Endothelial cell of umbilical vein (primary cell): ENCODE measurements at regions not wholly inside any gene's neighbourhood (a gene's known extent, or its start where the extent isn't known, plus 50 kb on each side); places are given as distances from the start of the nearest gene placed in this dataset.

Experiments
- BruUV-seq: library from RNA; stranded (reverse); fragments of 400-500 nt; replicated peaks from 2 replicates; lab custom pipeline; 2021; lab: Mats Ljungman, UMichigan
- CTCF ChIA-PET: fragments of 300-600, 350-600 bp; sonication (Branson Sonifier 250); formaldehyde crosslinking; loops from one replicate; lab custom pipeline; 2021; ENCODE audit warnings: antibody characterized with exemption, inconsistent platforms; lab: Charles Lee
- POLR2A ChIA-PET: fragments of 300-600, 350-600 bp; sonication (Branson Sonifier 250); formaldehyde crosslinking; loops from one replicate; lab custom pipeline; 2021; ENCODE audit warnings: antibody characterized with exemption, inconsistent platforms; lab: Charles Lee
- DNase-seq: peaks from one replicate; pipeline ENCODE4 v3.0.0-alpha.2; 2011; ENCODE audit warnings: low read depth, low spot score
- FAIRE-seq: peaks from 2 replicates; lab custom pipeline; 2011; peaks lifted over from hg19 to GRCh38; lab: Jason Lieb, UNC
- H2AFZ ChIP-seq: 2 replicates; pipeline ENCODE4 v1.6.0; 2012; ENCODE audit warnings: low read depth, low read length, control low read depth, inconsistent platforms
- H3K27ac ChIP-seq: 2 replicates; pipeline ENCODE4 v1.5.1; 2011; ENCODE audit warnings: low read depth, mild to moderate bottlenecking, control low read depth, low read length, moderate library complexity; ENCODE audit not compliant: insufficient read depth
- H3K27me3 ChIP-seq, 2 experiments: 2 replicates each; pipeline versions ENCODE4 v1.6.0 to v1.6.1; 2011; ENCODE audit warnings: low read length in 2 of 2, mixed read lengths in 1 of 2; ENCODE audit not compliant: control insufficient read depth in 2 of 2, insufficient read depth in 2 of 2
- H3K36me3 ChIP-seq, 2 experiments: 2 replicates in 1 of 2; 3 replicates in 1 of 2; pipeline ENCODE4 v1.5.1; 2011; ENCODE audit warnings: low read length in 2 of 2, mild to moderate bottlenecking in 1 of 2, moderate library complexity in 1 of 2; ENCODE audit not compliant: control insufficient read depth in 2 of 2, insufficient read depth in 2 of 2; ENCODE audit errors: extremely low read depth in 1 of 2
- H3K4me1 ChIP-seq: 3 replicates; pipeline ENCODE4 v1.5.1; 2011; ENCODE audit warnings: mild to moderate bottlenecking, low read length; ENCODE audit not compliant: control insufficient read depth, insufficient read depth; ENCODE audit errors: extremely low read depth
- H3K4me2 ChIP-seq: 2 replicates; pipeline ENCODE4 v1.6.1; 2011; ENCODE audit warnings: low read length, control low read depth, mixed read lengths; ENCODE audit not compliant: insufficient read depth
- H3K4me3 ChIP-seq, 3 experiments: fragments of 200-600 bp in 1 of 3; sonication (generic), shearing (Covaris generic) in 1 of 3; replicated peaks in 1 of 3; 2 replicates each; pipeline ENCODE4 v1.5.1; 2011 to 2016; ENCODE audit warnings: control low read depth in 3 of 3, low read length in 3 of 3, mild to moderate bottlenecking in 2 of 3, inconsistent platforms in 1 of 3, low read depth in 1 of 3, moderate library complexity in 1 of 3; ENCODE audit not compliant: insufficient read depth in 1 of 3
- H3K79me2 ChIP-seq: 2 replicates; pipeline ENCODE4 v1.6.0; 2012; ENCODE audit warnings: low read length, inconsistent platforms; ENCODE audit not compliant: control insufficient read depth, insufficient read depth
- H3K9ac ChIP-seq: replicated peaks from 2 replicates; pipeline ENCODE3; 2011; ENCODE audit warnings: low read length, control low read depth; ENCODE audit not compliant: insufficient read depth; ENCODE audit errors: extremely low read depth
- H3K9me1 ChIP-seq: replicated peaks from 3 replicates; pipeline ENCODE4 v1.6.0; 2011; ENCODE audit warnings: mild to moderate bottlenecking, low read length; ENCODE audit not compliant: control insufficient read depth, insufficient read depth; ENCODE audit errors: extremely low read depth
- H3K9me3 ChIP-seq: replicated peaks from 2 replicates; pipeline ENCODE4 v1.5.1; 2012; ENCODE audit warnings: low read length, inconsistent platforms; ENCODE audit not compliant: control insufficient read depth, insufficient read depth
- H4K20me1 ChIP-seq: replicated peaks from 2 replicates; pipeline ENCODE3; 2011; ENCODE audit warnings: mild to moderate bottlenecking, low read length; ENCODE audit not compliant: control insufficient read depth, insufficient read depth; ENCODE audit errors: extremely low read depth
- CTCF ChIP-seq, 2 donors: IDR thresholded peaks; 1 replicate in 1 of 2; 2 replicates in 1 of 2; pipeline ENCODE4 v1.5.1; 2011; ENCODE audit warnings: low read length in 2 of 2, mild to moderate bottlenecking in 2 of 2, moderate library complexity in 2 of 2, control low read depth in 1 of 2, inconsistent platforms in 1 of 2, low read depth in 1 of 2; ENCODE audit not compliant: insufficient read depth in 1 of 2; ENCODE audit errors: extremely low read depth in 1 of 2
- EZH2 ChIP-seq: IDR thresholded peaks from 2 replicates; pipeline ENCODE4 v1.6.1; 2012; ENCODE audit warnings: borderline replicate concordance, low read depth, mild to moderate bottlenecking, moderate library complexity, low read length, inconsistent platforms; ENCODE audit not compliant: severe bottlenecking
- FOS ChIP-seq: IDR thresholded peaks from 2 replicates; pipeline ENCODE4 v1.6.1; 2011; ENCODE audit warnings: mild to moderate bottlenecking, low read length, moderate library complexity, borderline replicate concordance; ENCODE audit not compliant: insufficient read depth
- GATA2 ChIP-seq: IDR thresholded peaks from 2 replicates; pipeline ENCODE4 v1.7.0; 2011; ENCODE audit warnings: low read depth, mild to moderate bottlenecking, moderate library complexity, mixed read lengths, low read length; ENCODE audit not compliant: insufficient read length, insufficient read depth
- JUN ChIP-seq: IDR thresholded peaks from 2 replicates; pipeline ENCODE4 v1.6.1; 2011; ENCODE audit warnings: borderline replicate concordance, low read depth; ENCODE audit not compliant: insufficient read length, insufficient read depth
- MAX ChIP-seq: IDR thresholded peaks from 2 replicates; pipeline ENCODE4 v1.6.1; 2011; ENCODE audit not compliant: insufficient read depth, insufficient read length
- POLR2A ChIP-seq: IDR thresholded peaks from 2 replicates; pipeline ENCODE4 v1.6.1; 2012; ENCODE audit warnings: low read depth, mild to moderate bottlenecking, control low read depth, low read length
- dilution Hi-C: fragments of 300-500 bp; cut with MboI; formaldehyde crosslinking; loops from one replicate; pipeline ENCODE4 v1.15.0; 2019; ENCODE audit warnings: low sequenced_read_pairs; ENCODE audit not compliant: extremely low pct_ligation_motif_present
- intact Hi-C: fragments of 100-400 bp; cut with micrococcal nuclease; formaldehyde crosslinking; loops from one replicate; pipeline ENCODE4 v1.10.0; 2022

GRCh38 chr7:41152179-41152678 lies 550.7 kb downstream of the INHBA start:
- DNase-seq = no peak
- H3K9ac ChIP-seq = no peak overlapping the region
- H3K4me1 ChIP-seq = peaks cover 3% of the 10 kb centered on the region
- no peaks in the 10 kb centered on the region for H4K20me1 ChIP-seq
- H3K27me3 ChIP-seq = no peaks in the 10 kb centered on the region
- no peak overlapping the region for H3K4me2 ChIP-seq
- H3K9me3 ChIP-seq = no peaks in the 10 kb centered on the region
- no TSS peak for BruUV-seq
- no peak overlapping the region for H3K4me3 ChIP-seq
- ChIA-PET POLR2A (no interaction called here), CTCF (no interaction called here)
- H2AFZ ChIP-seq = no peak overlapping the region
- H3K27ac ChIP-seq = no peak overlapping the region
- no peak for FAIRE-seq
- TF ChIP-seq POLR2A (no peak), JUN (no peak), EZH2 (no peak), FOS (no peak), GATA2 (no peak)
- intact Hi-C loops (no loop called here), dilution Hi-C loops (no loop called here)
- no peaks in the 10 kb centered on the region for H3K9me1 ChIP-seq
- H3K36me3 ChIP-seq = no peaks in the 10 kb centered on the region
- no peaks in the 10 kb centered on the region for H3K79me2 ChIP-seq

DNA sequence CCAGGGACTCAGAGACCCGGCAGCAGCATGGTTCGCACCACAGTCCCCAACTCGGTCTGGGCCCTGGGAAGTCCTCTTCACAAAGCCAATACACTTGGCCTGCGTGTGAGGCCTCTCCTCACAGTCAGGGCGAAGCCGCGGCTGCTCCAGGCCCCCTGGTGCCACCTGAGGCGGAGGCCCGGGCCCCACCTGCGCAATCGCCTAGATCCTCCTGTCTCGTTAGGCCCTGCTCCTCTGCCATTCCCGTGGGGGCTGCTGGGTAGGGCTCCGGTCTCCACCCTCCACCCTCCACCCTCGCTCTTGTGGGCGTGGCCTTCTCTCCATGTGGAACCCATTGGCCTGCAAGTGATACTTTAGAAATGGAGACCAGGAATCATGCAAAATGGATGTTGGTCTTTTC lies 553.3 kb downstream of the INHBA start:
- H3K9ac ChIP-seq = no peak overlapping the region
- no peaks in the 10 kb centered on the region for H3K79me2 ChIP-seq
- DNase-seq (no peak), FAIRE-seq (no peak)
- H3K4me2 ChIP-seq = no peak overlapping the region
- H3K4me3 ChIP-seq = no peak overlapping the region
- POLR2A ChIA-PET = no interaction called here
- H3K27me3 ChIP-seq = no peaks in the 10 kb centered on the region
- intact Hi-C loops (loop anchor here (2.0 kb wide), 1 partner anchor 15 kb away; no protein-coding TSS in a partner anchor), dilution Hi-C loops (no loop called here)
- no peaks in the 10 kb centered on the region for H3K36me3 ChIP-seq
- no peaks in the 10 kb centered on the region for H4K20me1 ChIP-seq
- TF ChIP-seq CTCF (IDR thresholded peaks at IDR 0.05; ENCODE audit: extremely low read depth in 1 of 2, insufficient read depth in 1 of 2, low read depth in 1 of 2, low read length in 2 of 2) = no peak
- no peak for TF ChIP-seq MAX
- no peak for TF ChIP-seq FOS
- no peak for TF ChIP-seq POLR2A
- no peak for TF ChIP-seq JUN
- TF ChIP-seq GATA2 = no peak
- H2AFZ ChIP-seq = no peak overlapping the region
- no peaks in the 10 kb centered on the region for H3K9me3 ChIP-seq
- CTCF ChIA-PET = no interaction called here
- H3K27ac ChIP-seq = no peak overlapping the region
- H3K4me1 ChIP-seq = peaks cover 3% of the 10 kb centered on the region
- BruUV-seq = no TSS peak
- no peaks in the 10 kb centered on the region for H3K9me1 ChIP-seq
